ENCODE measurements at regions not wholly inside any gene's neighbourhood (a gene's known extent, or its start where the extent isn't known, plus 50 kb on each side); places are given as distances from the start of the nearest gene placed in this dataset.

DNA sequence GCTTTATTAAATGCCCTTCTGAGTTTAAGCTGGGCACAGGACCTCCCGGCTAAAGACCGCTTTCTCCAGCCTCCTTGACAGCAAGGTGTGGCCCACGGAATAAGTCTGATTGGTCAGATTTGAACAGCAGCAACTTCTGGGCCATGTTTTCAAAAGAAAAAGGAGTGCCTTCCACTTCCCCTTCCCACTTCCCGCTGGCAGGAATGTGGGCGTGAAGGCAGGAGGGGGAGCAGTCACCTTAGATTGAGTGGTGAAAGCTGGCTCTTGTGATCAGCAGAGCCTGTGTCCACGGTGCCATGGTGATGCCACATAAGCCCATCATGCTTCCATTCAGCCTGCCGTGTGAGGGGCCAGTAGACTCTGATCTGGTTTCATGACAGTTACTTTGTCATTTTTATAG, 136.6 kb upstream of the GLI2 start (continued):
- TF ChIP-seq GTF2F1 (IDR thresholded peaks at IDR 0.05; ENCODE audit: borderline replicate concordance, low read depth, low read length) (no peak), CHD2 (IDR thresholded peaks at IDR 0.05; ENCODE audit: low read length) (no peak)
